Fibroblast of peridontal ligament (primary cell): ENCODE measurements at regions not wholly inside any gene's neighbourhood (a gene's known extent, or its start where the extent isn't known, plus 50 kb on each side); places are given as distances from the start of the nearest gene placed in this dataset.
"Not testable (repeated sequence)": the region's sequence is repeated elsewhere in the genome, so short reads cannot be mapped to it uniquely, and the experiment has no call there.

ENCODE experiments used
- DNase-seq: peaks from one replicate; pipeline ENCODE4 v3.0.0-alpha.2; 2010; ENCODE audit errors: extremely low read depth

DNA sequence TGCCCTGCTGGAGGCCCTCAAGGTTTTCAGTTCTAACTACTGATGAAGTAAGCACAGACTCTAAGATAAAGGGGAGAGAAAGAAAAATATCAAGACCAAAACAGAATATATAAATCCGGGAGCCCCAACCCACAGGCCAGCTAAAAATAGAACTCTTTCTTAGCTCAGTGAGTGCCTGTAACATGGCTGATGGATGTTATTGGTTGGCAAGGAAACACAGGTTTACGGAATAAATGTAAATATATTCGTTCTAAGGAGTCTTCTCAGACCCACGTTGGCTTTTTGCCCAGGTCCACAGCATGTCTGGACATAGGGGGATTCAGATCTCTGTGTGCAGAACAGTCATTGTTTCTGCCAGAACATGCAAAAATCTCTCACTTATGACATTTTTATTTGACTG is 139.0 kb upstream of the SERPINE2 start:
- DNase-seq: no peak

DNA sequence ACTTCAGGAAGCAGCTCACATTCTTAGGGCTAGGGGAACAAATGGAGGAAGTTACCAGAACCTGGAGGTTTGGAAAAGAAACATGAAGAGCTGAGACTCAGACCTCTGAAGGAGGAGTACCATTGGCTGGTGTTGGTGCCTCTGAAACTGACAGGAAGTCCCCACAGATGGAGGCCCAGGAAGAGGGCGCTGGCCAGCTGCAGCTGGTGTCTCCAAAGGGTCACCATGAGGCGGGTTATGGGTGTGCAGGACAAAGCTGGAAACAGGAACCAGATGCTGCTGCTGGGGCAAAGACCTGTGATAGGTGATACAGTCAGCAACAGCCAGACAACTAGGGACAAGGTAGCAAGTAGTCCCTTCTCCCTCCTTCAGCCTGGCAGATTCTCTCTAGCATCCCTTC is 136.5 kb upstream of the SERPINE2 start:
- no peak for DNase-seq

DNA sequence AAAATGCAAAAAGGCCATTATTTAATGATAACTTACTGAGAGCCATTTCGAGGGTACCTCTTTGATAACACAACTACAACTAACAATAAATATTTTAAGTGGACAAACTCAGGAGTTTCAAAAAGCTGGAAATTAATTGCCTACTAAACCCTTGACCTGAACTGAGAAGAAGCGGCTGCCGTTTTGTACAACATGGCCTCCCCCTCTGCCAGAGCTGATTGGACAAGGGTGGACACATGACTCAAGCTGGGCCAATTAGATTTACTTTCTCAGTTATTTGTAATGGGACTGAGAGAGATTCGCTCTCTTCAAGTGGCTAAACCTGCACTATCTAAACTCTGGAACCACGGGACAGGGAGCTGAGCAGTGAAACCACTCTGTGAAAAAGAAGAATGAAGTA is 135.9 kb upstream of the SERPINE2 start:
- DNase-seq: no peak

DNA sequence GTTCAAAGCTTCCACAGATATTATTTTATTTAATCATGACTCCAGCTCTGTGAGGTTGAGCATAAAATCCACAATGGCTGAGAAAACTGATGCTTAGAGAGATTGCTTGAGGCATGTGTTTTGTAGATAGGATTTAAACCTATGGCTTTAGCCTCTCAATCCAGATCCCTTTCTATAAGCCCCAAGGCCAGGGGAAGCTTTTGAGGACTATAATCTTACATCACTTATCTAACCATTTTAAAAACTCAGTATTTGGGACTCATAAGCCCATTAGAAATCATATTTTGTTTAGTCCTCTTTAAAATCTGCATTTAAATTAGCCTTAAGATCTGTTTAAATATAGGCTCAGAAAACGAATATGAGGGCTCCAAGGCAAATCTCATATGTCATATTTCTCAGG is 135.4 kb upstream of the SERPINE2 start:
- DNase-seq: no peak

DNA sequence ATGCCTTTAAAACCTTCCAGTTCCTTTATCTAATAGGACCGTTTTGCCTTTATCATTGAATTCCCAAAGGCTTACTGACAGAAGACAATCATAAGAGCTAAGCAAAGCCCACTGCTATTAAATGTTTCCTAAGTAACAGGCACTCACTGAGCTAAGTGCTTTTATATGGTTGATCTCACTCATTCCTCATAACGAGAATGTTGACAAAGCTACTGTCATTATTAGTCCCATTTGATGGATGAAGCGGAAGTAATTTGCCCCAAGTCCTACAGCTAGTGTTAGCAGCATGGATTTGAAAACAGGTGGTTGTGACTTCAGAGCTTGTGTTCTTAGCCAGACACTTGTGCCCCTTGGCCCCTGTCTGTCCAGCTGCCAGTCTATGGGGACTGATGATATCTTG is 134.8 kb upstream of the SERPINE2 start:
- no peak for DNase-seq

DNA sequence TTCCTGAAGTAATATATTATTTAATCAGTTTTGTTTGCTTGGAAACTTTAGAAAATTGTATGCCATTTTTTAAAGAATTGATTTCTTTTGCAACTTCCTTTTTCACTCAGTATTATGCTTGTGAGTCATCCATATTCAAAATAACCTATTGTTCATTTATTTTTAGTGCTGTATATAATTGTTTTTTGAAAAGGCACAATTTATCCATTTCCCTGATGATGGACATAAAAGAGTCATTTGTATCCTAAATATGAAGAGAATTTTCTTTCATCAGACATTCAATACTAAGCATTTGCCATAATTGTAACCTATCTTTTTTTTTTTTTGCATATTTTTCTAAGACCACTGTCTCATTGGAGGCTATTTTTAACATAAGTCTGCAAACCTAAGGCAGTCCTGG is 134.1 kb upstream of the SERPINE2 start:
- DNase-seq: no peak

DNA sequence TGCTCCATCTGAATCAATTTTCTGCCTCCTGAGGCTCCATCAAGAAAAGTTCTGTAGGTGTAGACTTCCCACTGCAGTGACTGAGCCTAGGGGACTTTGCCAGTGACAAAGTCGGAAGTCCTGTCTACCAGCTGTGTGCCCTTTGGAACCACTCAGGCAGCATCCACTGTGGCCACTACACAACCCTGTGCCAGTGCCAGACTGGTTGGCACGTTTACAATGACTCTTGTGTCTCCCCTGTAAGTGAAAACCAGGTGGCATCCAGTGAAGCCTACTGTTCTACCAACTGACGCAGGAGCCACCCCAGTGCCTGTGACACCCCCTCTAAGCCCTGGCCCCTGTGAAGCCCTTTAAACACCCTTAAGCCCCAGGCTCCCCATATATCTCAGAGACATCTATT is 132.1 kb upstream of the SERPINE2 start:
- no peak for DNase-seq

DNA sequence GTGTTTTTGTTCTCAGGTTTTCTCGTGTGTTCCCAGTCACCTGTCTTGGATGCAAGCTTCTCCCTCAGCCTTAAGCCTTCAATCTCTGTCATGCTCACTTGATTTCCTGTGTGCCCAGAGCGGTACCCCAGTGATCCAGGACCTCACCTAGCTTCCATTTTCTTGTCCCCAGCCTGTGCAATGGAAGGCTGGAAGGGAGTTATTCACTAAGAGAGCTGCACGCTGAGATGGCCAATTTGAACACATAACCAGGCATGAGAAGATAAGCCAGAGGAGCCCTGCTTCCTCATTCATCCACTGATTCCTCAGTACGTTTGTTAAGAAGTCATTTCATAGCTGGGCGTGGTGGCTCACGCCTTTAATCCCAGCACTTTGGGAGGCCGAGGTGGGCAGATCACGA is 130.8 kb upstream of the SERPINE2 start:
- no peak for DNase-seq

DNA sequence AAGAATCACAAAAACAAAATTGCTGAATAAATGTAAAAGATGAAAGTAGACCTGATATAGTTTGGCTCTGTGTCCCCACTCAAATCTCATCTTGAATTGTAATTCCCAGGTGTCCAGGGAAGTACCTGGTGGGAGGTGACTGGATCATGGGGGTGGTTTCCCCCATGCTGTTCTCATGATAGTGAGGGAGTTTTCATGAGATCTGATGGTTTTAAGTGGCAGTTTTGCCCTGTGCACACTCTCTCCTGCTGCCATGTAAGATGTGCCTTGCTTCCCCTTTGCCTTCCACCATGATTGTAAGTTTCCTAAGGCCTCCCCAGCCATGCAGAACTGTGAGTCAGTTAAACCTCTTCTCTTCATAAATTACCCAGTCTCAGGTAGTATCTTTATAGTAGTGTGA is 128.7 kb upstream of the SERPINE2 start:
- not testable (repeated sequence) for DNase-seq

DNA sequence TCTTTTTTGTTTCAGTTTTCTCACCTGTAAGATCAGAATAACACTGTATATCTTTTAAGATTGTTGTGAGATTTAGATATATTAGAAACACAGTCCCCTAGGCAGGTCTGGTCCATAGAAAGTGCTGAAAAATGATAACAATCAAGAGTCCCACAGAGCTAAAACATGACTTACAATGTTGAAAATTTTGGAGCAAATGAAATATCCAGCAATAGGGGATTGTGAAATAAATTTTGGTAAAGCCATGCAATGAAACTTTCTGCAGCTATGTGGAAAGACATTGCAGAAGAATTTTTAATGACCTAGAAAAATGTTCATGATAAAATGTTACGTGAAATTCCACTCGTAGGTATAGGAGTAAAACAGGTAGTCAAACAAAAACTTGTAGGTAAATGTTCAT is 127.6 kb upstream of the SERPINE2 start:
- DNase-seq: no peak

DNA sequence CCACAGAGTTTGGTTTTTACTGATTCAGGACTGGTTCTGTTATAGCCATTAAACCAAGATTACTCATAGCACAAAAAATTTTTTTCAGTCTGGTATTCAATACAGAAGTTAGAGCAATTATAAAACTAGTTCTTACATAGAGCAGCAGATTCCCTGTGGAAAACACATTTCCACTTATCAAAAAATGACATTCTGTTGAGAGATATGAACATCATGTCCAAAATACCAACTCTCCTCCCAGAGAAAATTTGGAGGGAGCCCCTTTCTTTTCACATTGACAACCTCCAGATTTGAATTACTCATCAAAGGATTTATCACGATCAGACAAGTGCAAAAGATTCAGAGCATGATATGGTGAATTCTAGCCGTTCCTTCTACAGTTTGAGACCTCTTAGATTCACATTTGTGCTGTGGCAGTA is 126.8 kb upstream of the SERPINE2 start:
- peak; percentile 76 for DNase-seq

DNA sequence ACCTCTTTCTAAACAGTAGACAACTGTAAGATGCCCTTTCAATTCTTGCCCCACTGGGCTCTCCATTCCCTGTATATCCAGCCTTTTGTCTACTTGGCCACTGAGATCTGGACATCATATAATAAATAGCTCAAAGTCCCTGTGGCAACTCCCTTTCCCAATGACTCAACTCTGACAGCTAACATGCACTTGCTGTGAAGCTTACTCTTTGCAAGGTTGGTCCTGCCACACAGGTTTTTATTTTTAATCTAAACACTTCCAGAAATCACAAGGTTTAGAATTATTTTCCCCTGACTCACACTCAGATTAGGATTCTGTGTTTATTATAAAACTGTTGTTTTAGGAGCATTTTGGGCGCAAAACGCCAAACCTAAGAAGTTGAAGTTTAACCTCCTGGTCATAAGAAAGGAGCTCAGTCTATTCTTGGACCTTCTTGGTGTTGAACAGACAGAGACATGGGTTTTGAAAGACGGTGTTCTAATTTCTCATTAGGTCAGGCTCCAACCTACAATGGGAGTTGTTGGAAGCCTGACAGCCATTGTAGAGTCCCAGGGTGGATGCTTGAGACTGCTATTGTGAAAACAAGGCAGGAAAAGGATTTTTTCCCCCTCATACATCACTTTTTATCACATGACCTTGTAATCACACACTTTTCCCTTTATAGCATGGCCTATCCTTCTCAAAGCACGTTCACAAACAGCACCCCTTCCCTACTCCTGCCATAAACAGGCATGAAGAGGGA is 124.7 kb upstream of the SERPINE2 start:
- peak; percentile 49 for DNase-seq

DNA sequence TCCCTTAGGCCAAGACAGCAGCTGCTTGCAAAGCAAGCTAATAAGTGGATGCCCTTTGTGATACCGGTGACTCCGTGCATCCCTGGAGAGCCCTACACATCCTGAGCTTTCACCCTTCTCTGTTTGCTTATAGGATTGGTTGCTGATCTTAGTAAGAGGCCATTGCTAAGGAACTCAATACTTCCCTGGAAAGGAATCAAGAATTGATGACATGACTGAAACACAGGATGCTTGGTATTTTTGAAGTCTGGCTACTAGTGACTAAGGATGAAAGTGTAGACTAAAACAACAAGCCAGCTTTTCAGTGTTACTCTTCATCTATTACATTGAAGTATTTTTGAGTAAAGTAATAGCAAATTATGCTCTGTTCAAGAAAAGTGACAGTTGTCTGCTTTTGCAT is 123.0 kb upstream of the SERPINE2 start:
- peak; percentile 85 for DNase-seq

DNA sequence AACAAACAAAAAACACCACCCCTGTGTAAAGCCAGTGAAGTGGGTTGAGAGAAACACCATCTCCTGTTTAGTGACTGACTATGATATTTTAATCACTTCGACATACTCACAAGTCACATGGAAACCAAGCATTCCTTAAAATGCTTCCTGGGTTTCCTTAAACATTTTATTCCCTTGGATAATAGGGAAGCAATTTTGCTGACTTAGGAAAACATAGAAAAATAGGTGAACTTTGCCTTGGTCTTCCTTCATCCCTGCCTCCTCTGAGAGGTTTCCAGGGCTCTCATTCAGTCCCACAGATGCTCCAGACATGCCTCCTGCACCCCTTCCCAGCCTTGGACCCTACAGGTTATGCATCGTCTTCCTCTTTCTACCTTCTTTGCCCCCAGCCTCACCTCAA is 122.6 kb upstream of the SERPINE2 start:
- no peak for DNase-seq

DNA sequence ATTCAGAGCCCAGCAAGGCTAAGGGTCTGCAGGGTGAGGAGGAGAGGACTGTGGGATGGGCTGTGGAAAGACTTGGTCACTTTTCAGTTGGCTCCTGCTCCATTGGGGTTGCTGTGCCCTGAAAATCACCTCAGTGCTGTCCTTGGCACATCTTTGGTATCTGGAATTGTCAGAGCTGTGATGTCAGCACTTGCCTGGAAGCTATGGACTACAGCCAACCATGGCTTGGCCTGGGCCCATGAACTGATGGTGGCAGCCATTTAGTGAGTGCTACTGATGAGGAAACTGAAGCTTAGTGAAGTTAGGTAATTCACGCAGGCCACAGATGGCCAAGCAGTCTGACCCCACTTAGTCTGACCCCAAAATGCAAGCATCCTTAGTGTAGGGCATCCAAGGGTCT is 121.8 kb upstream of the SERPINE2 start:
- peak; percentile 71 for DNase-seq

DNA sequence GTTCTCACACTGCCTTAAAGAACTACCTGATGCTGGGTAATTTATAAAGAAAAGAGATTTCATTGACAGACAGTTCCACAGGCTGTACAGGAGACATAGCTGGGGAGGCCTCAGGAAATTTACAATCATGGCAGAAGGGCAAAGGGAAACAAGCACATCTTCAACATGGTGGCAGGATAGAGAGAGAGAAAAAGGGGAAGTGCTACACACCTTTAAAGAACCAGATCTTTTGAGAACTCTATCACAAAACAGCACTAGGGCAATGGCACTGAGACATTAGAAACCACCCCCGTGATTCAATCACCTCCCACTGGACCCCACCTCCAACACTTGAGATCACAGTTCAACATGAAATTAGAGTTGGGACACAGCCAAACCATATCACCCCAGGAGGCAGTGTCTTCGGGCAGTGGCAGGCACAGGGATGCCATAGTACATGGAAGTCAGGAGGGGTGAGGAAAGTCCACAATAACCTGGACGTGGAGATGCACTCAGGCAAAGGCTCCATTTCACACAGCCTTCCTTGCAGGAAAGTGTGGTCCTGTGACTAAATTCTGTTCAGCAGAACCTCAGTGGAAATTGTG is 120.4 kb upstream of the SERPINE2 start:
- DNase-seq: no peak

DNA sequence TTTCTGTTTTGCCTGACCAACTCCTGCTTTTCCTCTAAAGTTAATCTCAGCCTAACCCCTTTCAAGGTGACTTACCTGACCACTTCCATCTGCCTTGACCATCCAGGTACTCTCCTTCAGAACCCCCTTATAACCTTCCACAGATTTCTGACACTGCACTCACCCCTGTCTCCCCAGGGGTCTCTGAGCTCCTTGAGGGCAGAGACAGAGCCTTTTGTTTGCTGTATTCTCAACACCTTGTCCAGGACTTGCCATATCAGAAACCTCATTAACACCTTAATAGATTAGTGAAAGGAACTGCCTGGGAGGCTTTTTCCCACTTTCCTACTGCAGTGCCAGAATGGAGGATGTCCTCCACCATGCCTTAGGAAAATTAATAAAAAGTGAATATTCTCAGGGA is 119.7 kb upstream of the SERPINE2 start:
- no peak for DNase-seq

DNA sequence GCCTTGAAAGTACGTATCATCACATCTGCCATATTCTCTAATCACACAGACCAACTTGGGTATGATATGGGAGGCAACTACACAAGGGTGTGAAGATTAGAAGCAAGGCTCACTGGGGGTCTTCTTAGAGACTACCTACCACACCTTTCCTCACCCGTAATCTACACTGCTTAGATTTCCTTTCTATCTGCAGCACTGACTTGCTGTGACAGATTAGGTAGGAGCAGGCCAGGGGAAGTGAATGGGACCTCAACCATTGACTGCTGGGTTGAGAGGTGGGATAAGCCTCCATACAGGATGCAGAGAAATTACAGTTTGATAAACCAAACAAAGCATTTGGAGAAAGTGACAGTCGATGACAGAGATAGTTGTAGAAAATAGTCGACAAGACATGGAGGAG is 119.0 kb upstream of the SERPINE2 start:
- DNase-seq: no peak

DNA sequence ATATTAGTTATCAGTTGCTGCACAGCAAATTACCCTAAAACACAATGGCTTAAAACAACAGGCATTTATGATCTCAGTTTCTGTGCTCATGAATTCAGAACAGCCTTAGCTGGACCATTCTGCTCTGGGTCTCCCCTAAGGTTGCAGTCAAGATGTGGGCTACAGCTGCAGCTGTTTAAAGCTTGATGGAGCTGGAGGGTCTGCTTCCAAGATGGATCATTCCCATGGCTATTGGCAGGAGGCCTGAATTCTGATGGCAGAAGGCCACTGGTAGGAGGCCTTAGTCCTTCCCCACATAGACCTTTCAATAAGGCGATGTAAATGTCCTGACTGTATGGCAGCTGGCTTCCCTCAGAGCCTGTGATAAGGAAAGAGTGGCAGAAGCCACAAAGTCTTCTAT is 118.6 kb upstream of the SERPINE2 start:
- DNase-seq: peak; percentile 69

DNA sequence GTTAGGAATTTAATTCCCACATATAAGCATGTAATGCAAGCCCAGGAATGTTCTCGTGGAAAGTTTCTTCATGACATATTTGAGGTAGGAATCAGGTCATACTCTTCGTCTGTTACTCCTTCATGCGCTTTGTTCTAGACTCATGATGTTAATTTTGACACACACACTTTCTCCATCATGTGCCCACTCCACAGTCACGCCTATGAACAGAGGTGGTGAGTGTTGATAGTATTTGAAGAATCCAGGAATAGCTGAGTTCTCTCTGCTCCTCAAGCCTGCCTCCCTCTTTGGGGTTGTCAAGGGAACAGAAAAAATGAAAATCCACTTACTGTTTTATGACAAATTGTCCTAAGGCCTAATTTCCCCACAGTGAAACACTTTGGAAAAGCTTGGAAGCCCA is 117.3 kb upstream of the SERPINE2 start:
- no peak for DNase-seq

DNA sequence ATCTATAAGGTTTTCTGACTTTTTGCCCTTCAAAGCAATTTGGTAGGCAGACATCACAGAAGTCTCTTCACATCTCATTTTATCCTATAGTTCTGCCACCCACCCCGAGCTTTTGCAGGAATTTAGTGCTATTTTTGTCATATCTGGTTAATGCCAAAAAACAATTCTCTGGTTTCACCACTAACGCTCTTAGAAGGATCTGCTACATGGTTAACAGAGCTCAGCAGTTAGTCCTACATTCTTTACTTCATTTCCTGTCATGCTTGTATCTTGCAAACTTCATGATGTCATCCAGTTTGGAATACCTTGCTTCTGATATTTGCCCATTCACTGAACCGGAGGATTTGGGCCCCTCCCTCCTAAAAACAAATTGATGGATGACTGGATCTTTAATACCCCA is 116.8 kb upstream of the SERPINE2 start:
- no peak for DNase-seq

DNA sequence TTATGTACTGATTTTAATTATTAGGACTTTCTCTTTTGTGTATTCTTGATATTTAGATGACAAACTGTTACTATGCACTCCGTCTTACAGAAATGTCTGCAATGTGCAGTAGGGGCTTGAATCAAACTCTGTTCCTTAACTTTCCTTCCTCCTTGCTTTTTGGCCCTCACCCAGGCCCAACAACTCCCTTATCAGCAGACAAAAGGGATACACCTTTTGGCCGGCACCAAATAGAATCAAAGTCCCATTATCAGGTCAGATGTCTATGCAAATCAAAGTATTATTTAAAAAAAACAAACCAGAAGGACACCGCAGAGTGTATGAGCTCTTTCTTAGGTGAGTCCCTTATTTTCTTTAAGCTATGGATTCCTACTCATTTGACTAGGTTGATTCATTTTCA is 116.3 kb upstream of the SERPINE2 start:
- DNase-seq: no peak

DNA sequence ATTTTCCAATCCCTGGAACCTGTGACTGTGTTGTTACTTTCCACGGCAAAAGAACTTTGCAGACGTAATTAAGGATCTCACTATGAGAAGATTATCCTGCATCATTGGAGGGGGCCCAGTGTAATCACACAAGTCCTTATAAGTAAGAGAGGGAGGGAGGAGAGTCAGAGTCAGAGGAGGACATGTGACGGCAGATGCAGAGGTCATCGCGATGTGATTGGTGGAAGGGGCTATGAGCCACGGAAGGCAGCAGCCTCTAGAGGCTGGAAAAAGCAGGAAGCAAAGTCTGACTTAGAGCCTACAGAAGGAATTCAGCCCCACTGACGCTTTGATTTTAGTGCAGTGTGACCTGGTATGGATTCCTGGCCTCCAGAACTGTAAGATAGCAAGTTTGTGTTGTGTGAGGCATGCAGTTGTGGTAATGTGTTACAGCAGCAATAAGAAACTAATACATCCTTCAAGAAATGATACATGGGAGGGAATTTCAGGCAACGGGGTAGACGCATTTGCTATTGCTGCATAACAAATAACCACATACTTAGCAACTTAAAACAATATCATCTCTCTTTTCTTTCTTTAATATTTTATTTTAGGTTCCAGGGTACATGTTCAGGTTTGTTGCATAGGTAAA is 112.7 kb upstream of the SERPINE2 start:
- DNase-seq: no peak
